Stimulated activated CD8-positive, alpha-beta memory T cell treated with anti-CD3 and anti-CD28 coated beads, Interleukin-7, amount 100 ng/mL, for 4 hours (primary cell): ENCODE measurements at regions not wholly inside any gene's neighbourhood (a gene's known extent, or its start where the extent isn't known, plus 50 kb on each side); places are given as distances from the start of the nearest gene placed in this dataset.
"Not testable (repeated sequence)": the region's sequence is repeated elsewhere in the genome, so short reads cannot be mapped to it uniquely, and the experiment has no call there.

ENCODE experiments used
- DNase-seq, 2 donors: peaks; one replicate each; pipeline ENCODE4 v3.0.0-alpha.2; 2020; ENCODE audit warnings: low read depth in 2 of 2

DNA sequence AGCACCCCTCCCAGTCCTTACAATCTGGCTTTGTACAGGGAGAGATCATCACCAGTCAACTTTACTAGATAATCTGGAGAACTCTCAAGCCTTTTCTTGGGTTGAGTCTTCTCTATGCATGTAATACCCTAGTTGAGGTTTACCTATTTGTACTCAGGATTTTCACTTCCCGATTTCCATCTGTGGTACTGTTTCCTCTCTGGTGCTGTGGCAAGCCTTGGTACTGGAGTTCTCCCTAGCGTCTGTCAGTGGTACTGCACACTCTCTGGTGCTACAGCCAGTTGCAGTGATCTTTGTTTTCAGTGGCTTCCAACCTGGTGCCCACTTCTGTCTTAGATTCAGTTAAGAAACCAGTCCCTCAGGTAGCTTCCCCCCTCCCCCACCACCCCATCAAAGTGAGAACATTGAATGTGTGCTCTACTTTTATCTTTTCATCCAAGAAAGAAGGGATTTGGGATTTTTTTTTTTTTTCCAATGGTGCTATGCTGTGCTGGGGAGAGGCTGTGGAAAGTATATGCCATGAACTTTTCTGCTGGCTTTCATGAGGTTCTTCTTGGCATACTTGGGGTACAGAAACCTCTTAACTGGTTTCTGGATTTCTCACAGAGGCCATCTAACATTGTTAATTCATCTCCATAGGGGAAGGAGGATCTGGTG is 69.4 kb upstream of the EVL start:
- DNase-seq = peak; percentile 29 to 40

DNA sequence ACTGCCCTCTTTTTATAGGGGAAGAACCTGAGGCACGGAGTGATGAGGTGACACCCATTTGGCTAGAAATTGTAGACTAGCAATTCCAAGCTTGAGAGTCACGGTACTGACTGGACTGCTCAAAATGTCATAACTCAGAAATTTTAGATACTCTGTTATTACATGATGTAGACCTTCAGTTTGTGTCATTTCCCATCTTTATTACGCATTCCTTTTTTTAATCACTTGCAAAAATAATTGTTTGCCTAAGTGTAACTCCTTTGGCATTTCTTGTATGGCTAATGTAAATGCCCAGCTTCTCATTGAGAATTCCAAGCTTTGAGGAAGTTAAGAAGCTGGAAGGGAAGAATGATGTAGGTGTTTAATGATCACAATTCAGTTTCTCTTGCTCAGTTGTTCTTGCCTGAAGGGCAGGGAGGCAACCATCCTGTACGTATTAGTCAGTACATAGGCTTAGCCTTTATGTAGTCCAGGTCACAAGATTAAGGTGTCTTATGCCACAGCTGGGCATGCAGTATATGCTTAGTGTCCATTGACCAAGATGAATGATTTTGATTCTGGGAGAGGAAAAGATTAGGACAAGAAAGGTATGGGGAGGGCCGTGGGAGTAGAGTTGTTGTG is 68.2 kb upstream of the EVL start:
- no peak for DNase-seq

GRCh38 chr14:100000398-100000797 is 64.8 kb upstream of the EVL start:
- not testable (repeated sequence) for DNase-seq

DNA sequence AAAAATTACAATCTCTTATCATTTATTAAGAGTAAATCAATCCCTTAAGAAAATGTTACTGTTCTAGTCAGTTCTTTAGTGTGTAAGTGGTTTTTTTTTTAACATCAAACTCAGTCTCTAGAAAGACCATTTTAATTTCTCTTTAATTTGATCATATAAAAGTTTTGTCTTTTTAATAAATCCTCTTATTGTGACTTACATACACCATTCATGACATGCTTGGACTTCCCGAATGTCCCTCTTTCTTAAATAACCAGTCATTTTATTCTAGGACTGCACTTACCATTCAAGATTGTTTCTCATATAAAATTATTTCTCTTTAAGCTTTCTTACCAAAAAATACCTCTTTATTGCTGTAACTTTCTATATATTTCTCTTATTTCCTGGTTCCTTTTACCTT is 60.8 kb upstream of the EVL start:
- DNase-seq = no peak

- DNase-seq = no peak
These were observed 58.0 kb upstream of the EVL start for GRCh38 chr14:100007254-100007653.

GRCh38 chr14:100009802-100010201 is 55.4 kb upstream of the EVL start:
- DNase-seq = not testable (repeated sequence)

GRCh38 chr14:100010679-100011078 is 54.5 kb upstream of the EVL start:
- no peak for DNase-seq

- DNase-seq = no peak
These were observed 53.4 kb upstream of the EVL start for GRCh38 chr14:100011628-100012325.

DNA sequence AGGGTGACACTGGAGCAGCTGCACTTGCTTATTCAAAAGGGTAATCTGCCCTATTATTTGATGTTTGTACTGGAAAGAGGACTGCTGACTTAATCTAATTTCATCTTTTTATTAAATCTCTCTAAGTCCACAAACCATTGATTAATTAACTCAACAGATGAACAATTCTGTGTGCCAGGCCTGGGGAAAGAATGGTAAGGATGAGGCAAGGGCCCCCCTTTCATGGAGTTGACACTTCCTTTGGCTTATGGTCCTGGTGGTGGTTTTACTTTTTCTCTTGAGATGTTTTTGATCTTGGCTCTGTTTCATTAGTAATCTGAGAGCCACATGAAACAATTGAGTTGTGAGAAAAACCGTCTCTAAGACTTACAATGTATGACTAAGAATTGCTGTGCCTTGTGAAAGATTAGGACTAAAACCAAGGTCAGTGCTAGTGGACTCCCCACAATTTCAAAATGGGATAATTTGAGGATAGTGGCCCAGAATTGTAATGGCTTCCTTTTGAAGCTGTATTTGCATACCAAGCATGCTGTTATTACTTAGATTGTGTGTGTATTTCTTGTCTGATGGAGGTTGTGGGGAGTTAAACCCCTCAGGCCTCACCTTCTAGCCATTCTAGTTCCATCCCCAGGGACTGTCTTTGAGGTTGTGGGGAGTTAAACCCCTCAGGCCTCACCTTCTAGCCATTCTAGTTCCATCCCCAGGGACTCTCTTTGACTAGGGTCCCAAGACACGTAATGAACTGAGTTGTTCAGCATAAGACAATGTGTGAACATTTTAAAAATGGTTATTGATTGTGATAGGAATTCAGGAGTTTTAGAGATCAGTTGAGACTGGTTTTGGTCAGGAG is 52.5 kb upstream of the EVL start:
- no peak for DNase-seq

DNA sequence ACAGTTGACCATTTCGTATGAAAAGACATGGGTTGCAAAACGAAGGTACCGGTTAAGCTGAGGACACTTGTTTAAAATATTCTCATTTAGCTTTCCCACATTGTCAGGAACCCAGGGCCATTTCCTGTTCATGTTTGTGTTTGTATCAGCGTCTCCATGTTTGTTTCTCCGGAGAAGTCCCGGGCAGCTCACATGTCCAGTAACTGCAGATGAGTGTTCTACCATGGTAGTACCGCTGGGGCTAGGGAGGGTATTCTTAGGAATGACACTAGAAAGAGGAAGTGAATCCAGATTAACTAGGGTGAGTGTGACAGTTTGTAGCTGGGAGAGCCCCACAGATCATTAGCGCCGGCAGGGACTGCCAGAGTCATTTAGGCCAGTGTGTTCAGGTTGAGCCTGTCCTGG is 50.0 kb upstream of the EVL start:
- DNase-seq = no peak
